HFFc6 (cell line): ENCODE measurements at regions not wholly inside any gene's neighbourhood (a gene's known extent, or its start where the extent isn't known, plus 50 kb on each side); places are given as distances from the start of the nearest gene placed in this dataset.

Experiments
- DNase-seq: peaks from one replicate; pipeline ENCODE4 v3.0.0-alpha.2; 2018
- H3K27ac Mint-ChIP-seq: 2 replicates; pipeline ENCODE4 v1.8.0; 2020; ENCODE audit warnings: mild to moderate bottlenecking, mixed read lengths
- H3K27me3 Mint-ChIP-seq: 2 replicates; pipeline ENCODE4 v1.8.0; 2021; ENCODE audit warnings: mild to moderate bottlenecking, moderate library complexity, mixed read lengths; ENCODE audit not compliant: insufficient read depth
- H3K36me3 Mint-ChIP-seq: 2 replicates; pipeline ENCODE4 v1.8.0; 2021; ENCODE audit warnings: low read depth, mixed read lengths
- H3K4me1 Mint-ChIP-seq: 2 replicates; pipeline ENCODE4 v1.8.0; 2020; ENCODE audit warnings: low read depth, mixed read lengths
- H3K4me3 Mint-ChIP-seq: 2 replicates; pipeline ENCODE4 v1.8.0; 2020; ENCODE audit warnings: mild to moderate bottlenecking, moderate library complexity, mixed read lengths
- H3K9me3 Mint-ChIP-seq: 2 replicates; pipeline ENCODE4 v1.8.0; 2020; ENCODE audit warnings: mild to moderate bottlenecking, mixed read lengths
- TF ChIP-seq, protein P1 (sequence below): fragments of 200-600 bp; sonication (generic); IDR thresholded peaks from 2 replicates; pipeline ENCODE4 v1.5.0; 2021; ENCODE audit warnings: antibody characterized with exemption, mild to moderate bottlenecking

DNA sequence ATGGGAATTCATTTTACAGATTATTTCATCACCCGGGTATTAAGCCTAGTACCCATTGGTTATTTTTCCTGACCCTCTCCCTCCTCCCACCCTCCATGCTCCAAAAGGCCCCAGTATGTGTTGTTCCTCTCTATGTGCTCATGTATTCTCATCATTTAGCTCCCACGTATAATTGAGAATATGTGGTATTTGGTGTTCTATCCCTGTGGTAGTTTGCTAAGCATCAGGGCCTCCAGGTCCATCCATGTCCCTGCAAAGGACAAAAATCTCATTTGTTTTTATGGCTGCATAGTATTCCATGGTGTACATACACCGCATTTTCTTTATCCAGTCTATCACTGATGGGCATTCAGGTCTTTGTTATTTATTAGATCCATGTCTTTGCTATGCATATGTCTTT is 894.1 kb upstream of the MIR17HG start:
- no peaks in the 10 kb centered on the region for H3K36me3 Mint-ChIP-seq
- TF ChIP-seq, protein P1, sequence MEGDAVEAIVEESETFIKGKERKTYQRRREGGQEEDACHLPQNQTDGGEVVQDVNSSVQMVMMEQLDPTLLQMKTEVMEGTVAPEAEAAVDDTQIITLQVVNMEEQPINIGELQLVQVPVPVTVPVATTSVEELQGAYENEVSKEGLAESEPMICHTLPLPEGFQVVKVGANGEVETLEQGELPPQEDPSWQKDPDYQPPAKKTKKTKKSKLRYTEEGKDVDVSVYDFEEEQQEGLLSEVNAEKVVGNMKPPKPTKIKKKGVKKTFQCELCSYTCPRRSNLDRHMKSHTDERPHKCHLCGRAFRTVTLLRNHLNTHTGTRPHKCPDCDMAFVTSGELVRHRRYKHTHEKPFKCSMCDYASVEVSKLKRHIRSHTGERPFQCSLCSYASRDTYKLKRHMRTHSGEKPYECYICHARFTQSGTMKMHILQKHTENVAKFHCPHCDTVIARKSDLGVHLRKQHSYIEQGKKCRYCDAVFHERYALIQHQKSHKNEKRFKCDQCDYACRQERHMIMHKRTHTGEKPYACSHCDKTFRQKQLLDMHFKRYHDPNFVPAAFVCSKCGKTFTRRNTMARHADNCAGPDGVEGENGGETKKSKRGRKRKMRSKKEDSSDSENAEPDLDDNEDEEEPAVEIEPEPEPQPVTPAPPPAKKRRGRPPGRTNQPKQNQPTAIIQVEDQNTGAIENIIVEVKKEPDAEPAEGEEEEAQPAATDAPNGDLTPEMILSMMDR, result no peak
- H3K9me3 Mint-ChIP-seq, result no peaks in the 10 kb centered on the region
- H3K27ac Mint-ChIP-seq, result no peak overlapping the region
- H3K4me1 Mint-ChIP-seq, result peaks cover 32% of the 10 kb centered on the region
- H3K27me3 Mint-ChIP-seq, result no peaks in the 10 kb centered on the region
- DNase-seq, result no peak
- H3K4me3 Mint-ChIP-seq, result no peak overlapping the region

DNA sequence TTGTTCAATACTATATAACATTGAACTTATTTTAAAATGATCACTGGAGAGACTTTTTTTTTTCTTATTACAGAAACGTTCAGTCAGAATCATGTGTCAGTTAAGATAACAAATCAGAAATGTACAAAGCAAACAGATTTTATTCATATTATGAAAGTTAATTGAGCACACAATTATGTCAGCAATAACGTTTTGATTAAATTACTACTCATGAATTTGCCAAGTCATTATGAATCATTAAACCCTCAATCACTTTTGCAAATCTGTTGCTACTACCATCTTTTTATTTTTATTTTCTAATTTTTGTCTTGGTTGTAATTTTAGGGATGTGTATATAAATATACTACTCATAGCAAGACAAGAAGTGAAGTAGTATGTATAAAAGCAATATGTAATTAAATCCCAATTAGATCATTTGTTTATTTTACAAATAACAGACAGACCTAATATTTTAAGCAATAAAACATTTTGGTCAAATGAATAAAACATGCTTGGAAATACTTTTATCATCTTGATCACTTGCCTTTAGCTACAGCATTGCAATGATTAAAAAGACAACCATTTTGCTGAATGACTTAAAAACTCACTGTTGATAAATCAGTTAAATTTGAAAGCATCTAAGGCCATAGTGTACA is 893.4 kb upstream of the MIR17HG start:
- no peaks in the 10 kb centered on the region for H3K27me3 Mint-ChIP-seq
- H3K27ac Mint-ChIP-seq, result 0 out of 2 replicates have a peak overlapping the region, but pooled peaks have one; percentile 21
- H3K4me3 Mint-ChIP-seq, result no peak overlapping the region
- H3K4me1 Mint-ChIP-seq, result peaks cover 25% of the 10 kb centered on the region
- TF ChIP-seq, protein P1, result no peak
- no peaks in the 10 kb centered on the region for H3K9me3 Mint-ChIP-seq
- no peaks in the 10 kb centered on the region for H3K36me3 Mint-ChIP-seq
- no peak for DNase-seq

GRCh38 chr13:90455067-90455466 is 892.4 kb upstream of the MIR17HG start:
- Mint-ChIP-seq H3K36me3 (no peaks in the 10 kb centered on the region), H3K27me3 (no peaks in the 10 kb centered on the region), H3K4me3 (no peak overlapping the region), H3K27ac (no peak overlapping the region), H3K9me3 (no peaks in the 10 kb centered on the region), H3K4me1 (peaks cover 25% of the 10 kb centered on the region)
- TF ChIP-seq, protein P1, result no peak
- no peak for DNase-seq

- no peaks in the 10 kb centered on the region for H3K36me3 Mint-ChIP-seq
- DNase-seq, result peak; percentile 20
- no peak overlapping the region for H3K4me3 Mint-ChIP-seq
- no peak overlapping the region for H3K27ac Mint-ChIP-seq
- TF ChIP-seq, protein P1, result 0 out of 2 replicates have a peak, but pooled peaks have one; percentile 24
- H3K4me1 Mint-ChIP-seq, result peaks cover 25% of the 10 kb centered on the region
- H3K27me3 Mint-ChIP-seq, result no peaks in the 10 kb centered on the region
- no peaks in the 10 kb centered on the region for H3K9me3 Mint-ChIP-seq
Measured at GRCh38 chr13:90455823-90456222, 891.7 kb upstream of the MIR17HG start.

- H3K27ac Mint-ChIP-seq, result no peak overlapping the region
- H3K36me3 Mint-ChIP-seq, result no peaks in the 10 kb centered on the region
- H3K4me3 Mint-ChIP-seq, result no peak overlapping the region
- H3K4me1 Mint-ChIP-seq, result no peaks in the 10 kb centered on the region
- TF ChIP-seq, protein P1, result no peak
- H3K9me3 Mint-ChIP-seq, result no peaks in the 10 kb centered on the region
- DNase-seq, result no peak
- H3K27me3 Mint-ChIP-seq, result no peaks in the 10 kb centered on the region; the same call in 1 of the 2 replicates
Measured at GRCh38 chr13:90461398-90461797, 886.1 kb upstream of the MIR17HG start.
